Mucosa of gallbladder (tissue), 1 donor: ENCODE measurements at regions not wholly inside any gene's neighbourhood (a gene's known extent, or its start where the extent isn't known, plus 50 kb on each side); places are given as distances from the start of the nearest gene placed in this dataset.

Experiments
- DNase-seq: peaks from one replicate; pipeline ENCODE4 v3.0.0-alpha.2; 2020; ENCODE audit warnings: low spot score
- donor health status: DM: no; HTN: no; CAD: no.

DNA sequence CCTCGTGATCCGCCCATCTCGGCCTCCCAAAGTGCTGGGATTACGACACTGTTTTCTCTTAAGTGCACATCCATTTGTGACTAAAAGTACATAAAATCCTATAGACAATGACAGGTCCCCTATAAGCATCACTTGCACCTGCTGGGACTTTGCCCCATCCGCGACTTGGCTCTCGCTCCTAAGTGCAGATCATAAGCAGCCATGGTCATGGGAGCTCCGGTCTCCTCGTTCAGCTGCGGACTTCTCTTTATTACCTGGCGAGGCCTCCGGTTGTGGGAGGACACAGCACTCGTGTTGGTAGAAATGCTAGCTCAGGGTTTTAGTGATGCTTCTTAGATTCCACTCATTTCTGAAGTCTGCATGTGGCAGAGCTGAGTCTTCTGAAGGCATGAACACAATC, 92.7 kb upstream of the ST6GAL2 start:
- DNase-seq, result no peak

DNA sequence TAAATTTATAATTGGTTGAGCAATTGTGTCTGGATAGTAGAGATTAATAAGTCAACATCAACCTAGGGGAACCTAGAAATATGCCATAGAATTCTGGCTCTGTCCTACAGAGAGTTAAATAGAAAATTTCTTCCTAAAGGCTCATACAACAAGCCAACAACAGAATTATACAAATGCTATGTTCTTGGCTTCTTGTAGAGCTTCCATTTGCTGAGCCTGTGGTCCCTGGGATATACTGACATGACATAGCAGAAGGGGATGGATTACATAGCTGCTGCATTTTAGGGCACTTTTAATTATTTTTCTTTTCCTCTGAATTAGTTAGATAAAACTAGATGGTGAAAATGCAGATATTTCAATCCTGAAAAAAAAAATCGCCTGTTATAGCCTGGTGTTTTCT, 95.5 kb upstream of the ST6GAL2 start:
- no peak for DNase-seq

DNA sequence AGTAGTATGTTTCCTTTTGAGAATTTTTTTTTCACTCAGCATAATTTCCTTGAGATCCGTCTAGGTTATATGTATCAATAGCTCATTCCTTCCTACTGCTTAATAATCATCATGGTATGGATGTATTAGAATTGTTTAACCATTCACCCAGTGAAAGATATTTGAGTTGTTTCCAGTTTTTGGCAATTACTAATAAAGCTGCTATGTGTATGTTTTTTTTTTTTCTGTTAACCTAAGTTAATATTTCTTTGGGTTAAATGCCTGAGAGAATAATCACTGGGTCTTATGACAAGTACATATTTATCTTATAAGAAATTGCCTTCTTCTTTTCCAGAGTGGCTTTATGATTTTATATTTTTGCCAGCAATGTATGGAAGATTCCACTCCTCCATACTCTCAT, 96.4 kb upstream of the ST6GAL2 start:
- no peak for DNase-seq

DNA sequence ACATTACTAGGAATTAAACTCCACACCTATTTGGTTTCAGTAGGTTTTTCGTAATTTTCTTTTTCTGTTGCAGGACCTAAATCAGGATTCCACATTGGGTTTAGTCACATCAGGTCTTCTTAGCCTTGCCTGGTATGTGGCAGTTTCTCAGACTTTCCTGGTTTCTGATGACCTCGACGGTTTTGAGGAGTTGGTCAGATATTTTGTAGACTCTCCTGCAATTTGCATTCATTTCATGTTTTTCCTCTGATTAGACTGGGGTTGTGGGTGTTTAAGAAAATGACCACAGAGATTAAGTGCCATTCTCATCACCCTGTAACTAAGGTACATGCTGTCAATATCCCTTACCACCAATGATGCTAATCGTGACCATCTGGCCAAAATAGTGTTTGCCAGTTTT, 97.3 kb upstream of the ST6GAL2 start:
- no peak for DNase-seq

DNA sequence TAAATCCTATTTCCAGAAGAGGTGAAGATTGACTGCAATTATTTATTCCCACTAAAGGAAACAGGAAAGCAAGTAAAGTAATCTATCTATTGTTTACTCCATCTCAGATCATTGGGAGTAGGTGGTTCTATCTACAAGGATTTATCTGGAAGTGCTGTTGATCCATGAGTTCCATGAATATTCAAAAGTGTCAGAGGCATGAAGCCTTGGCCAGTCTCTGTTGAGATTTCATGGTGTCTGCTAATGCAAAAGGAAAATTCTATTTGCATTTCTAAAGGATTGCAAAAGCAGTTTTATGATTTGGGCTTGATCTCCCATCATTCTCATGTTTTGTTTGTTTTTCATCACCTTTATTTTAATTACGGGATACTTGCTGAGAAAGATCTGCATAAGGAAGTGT, 102.4 kb upstream of the ST6GAL2 start:
- no peak for DNase-seq

DNA sequence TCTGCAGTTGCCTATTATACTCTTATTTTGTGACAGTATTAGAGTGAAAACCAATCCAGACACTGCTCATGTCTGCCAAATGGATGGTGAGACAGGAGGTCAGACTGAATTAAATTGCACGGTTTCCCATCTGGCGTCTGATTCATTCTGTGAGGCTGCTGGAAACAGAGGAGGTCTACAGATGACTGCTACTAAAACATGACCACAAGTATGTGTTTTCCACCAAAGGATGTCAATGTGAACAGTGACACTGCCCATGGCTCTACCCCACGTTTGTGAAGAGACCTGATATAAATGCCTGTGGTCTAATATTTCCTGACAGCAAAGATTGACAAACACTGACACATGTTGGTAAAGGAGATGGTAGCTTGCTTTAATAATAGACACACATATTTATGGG, 104.3 kb upstream of the ST6GAL2 start:
- DNase-seq, result no peak

DNA sequence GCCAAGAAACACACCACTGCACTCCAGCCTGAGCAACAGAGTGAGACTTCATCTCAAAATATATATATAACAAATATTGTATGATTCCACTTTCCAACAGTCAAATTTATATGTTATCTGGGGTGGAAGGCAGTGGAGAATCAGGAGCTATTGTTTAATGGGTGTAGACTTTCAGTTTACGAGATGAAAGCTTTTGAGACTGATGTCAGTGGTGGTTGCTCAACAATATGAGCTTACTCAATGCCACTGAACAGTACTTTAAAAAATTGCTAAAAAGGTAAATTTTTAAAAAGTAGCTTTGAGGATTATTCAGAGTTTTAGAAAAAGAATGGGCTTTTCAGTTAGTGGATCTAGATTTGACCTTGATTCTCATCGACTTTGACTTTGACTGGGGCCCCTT, 105.9 kb upstream of the ST6GAL2 start:
- DNase-seq, result no peak

DNA sequence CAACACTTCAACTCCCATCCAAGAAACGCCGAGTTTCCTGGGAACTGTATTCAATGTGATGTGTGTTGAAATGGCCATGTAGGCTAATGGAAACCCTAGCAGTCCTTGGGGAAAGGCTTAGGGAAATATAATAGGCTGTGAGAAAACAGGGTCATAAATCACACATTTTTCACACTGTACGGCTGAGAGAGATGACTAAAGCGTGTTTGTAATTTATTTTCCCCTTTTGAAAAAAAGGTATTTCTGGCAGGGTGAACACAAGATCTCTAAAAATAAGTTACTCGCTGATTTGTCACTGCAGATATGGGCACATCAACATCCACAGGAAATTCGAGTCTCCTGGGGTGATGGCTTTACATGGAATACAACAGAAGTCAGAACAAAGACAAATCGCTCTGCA, 109.6 kb upstream of the ST6GAL2 start:
- DNase-seq, result no peak

DNA sequence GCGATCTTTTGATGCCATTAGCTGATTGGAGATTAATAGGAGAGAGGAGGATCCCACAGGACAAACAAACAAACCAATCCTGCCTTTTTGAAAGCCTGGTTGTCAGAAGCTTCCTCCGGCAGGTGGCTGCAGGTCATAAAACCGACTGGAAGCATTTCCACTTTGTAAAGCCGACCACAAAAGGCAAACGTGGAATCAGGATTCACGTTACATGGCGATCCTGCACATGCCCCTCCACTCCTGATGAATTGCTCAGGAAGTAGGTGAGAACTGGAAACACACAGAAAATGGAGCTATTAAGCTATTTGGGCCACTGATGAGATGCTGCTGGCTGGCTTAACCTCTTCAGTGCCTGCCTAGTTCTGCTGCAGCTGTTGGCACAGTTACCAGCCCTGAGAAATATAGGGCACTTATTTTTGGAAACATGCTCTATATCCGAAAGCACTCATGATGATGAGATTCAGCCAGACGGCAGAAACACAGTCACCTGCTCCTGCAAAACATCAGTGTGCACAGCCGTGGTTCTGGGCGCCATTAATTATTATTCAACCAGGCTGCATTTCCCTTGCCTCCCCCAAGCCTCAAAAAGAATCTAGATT, 110.3 kb upstream of the ST6GAL2 start:
- no peak for DNase-seq

DNA sequence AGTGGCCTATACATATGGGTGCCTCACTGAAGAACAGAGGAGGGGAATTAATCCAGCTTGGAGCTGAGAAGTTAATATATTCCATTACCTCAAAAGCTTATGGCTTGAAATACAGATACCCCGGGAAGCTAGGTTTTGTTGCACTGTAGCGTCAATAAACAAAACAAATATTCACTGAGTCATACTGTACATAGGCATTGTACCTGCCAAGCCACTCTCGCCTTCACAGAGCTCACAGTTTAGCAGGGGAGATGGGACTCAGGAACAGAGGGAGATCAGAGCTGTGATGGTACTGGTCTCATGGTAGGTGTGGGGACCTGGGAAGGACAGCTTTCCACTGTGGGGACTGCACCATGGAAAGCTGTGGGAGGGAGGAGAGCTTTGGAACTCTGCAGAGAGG, 111.2 kb upstream of the ST6GAL2 start:
- no peak for DNase-seq

DNA sequence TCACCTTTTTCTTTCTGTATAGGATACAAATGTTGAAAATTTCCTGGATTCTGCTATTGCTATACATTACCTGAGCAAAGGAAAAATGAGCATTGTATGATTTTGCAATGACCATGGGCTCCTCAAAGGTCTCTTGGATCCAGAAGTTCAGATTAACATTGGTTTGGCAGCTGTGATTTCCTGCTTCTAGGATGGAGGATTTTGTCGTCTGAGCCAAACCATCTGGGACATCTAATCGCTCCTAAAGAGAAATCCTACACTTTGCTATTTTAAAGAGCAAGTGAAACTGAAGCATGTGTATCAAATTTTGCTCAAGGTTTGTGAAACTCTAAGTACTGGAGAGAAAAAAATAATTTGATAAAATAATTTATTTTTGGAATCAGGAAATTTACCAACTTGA, 115.1 kb upstream of the ST6GAL2 start:
- DNase-seq, result no peak

DNA sequence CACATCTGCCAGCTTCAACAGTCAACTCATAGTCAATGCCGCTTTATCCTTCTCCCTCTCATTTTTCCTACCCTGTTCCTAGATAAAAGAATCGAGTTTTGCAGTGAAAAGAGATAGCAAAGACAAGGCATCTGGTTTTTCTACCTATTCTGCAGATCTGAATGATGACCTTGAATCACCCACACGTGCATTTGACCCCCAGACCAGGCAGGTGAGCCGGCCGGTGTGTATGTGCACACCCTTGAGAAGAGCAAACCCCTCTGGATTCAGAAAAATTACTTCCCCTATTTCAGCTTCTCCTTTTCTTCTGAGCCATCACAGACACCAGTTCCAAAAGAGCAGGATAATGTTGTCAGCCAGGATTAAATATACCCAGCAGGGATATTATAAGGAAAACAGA, 115.6 kb upstream of the ST6GAL2 start:
- DNase-seq, result no peak

DNA sequence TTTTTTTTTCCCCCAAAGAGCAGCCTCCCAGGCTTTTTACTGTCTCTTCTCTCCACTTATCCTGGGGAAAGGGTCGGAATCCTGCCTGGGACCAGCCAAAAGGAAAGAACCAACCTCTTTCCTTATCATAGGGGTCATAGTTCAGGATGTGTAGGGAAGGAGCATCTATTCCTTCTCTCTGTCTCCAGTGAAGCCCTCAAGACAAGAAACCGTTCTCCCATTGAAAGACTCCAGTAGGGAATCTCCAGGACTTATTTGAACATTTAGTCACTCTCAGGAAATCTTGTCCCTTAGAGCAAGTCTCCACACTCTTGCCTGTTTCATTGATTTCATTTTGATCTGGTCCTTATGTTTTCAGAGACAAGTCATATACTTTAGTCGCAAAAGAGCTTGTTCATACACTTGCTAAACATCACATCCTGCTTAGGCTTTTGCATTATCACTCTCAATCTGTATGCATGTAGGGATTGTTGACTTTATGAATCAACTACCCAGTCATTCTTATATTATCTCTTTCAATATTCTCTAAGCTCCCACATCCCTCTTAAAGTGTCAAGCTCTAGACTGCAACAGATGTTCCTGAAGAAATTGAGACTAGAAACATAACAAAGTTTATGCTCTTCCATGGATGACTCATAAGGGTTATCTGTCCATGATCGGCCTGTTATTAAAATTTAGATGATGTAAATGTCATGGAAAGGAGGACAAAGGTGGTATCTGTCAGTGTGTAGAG, 116.2 kb upstream of the ST6GAL2 start:
- DNase-seq, result no peak

DNA sequence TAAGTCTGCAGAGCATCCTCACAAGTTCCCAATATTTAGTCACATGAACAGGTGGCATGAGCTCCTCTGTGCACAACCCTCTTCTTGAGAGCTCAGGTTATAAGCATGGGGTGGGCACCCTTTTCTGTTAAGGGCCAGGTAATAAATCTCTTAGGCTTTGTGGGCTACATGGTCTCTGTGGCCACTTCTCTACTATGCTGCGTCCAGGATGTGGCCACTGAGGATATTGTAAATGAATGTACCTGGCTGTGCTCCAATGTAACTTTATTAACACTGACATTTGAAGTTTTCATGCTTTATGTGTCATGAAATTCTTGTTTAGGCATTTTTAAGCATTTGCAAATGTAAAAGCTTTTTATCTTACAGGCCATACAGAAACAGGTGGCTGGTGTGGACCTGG, 116.8 kb upstream of the ST6GAL2 start:
- no peak for DNase-seq

DNA sequence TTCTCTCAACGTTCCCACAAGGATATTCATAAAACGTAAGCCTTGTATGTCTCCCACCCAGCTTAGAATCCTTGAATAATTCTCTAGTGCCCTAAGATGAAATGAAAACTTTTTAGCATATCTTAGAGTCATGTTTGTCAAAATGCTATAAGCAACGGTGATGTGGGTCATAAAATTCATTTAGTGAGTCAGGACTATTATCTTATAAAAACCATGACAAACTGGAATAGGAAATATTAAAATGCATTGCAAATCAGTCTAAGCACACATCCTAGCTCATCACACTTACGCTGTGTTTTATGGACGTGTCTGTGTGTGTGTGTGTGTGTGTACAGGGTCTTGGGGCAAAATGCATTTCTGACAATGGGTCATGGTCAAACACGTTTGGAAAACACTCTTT, 119.9 kb upstream of the ST6GAL2 start:
- no peak for DNase-seq

DNA sequence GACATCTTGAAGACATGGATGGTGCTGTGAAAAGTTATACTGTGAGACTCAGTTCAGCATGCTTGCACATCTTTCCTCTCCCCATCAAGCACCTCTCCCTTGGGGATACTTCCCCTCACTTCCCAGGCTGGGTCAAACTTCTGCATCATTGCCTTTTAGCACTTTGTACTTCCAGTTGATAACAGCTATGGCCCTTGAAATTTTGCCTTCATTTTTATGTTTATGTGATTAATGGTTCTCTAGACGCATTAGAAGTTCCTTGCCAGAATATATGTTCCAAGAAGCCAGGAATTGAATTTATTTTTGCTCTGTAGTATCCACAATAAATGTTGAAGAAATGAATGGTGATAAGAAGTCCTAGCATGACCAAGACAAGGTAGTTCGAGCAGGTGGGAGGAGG, 120.9 kb upstream of the ST6GAL2 start:
- DNase-seq, result no peak

DNA sequence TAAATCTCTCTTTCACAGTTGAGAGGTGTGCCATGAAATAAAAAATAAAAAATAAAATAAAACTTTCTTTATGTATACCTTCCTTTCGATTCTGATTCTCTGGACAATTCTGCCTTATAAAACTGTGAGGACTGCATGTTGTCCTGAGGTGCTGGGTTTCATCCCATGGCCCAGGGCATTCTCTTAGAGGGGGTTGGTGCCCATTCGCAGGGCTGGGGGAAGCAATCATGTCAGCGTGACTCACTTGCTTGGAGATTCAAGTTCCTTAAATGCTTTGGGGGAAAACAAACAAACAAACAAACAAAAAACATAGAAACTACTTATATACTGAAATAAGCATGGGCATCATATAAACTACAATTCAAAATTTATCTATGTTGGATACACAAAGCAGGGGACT, 122.0 kb upstream of the ST6GAL2 start:
- DNase-seq, result no peak

DNA sequence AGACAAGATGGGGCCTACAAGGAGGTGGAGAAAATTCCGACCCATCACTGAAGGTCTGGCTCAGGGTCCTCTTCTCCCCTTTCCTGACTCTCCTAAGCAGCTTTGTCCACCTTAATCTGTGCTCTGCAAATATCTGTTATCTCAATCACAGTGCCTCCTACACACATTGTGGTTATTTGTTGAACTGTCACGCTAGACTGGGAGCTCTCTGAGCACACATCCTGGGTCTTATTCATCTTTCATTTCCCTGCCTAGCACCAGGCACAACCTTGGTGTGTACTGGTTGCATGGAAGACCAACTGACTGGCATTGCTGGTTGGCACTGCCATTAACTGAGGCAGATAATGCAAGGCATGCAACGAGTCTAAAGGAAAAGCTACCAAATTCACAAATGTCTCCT, 122.9 kb upstream of the ST6GAL2 start:
- no peak for DNase-seq

DNA sequence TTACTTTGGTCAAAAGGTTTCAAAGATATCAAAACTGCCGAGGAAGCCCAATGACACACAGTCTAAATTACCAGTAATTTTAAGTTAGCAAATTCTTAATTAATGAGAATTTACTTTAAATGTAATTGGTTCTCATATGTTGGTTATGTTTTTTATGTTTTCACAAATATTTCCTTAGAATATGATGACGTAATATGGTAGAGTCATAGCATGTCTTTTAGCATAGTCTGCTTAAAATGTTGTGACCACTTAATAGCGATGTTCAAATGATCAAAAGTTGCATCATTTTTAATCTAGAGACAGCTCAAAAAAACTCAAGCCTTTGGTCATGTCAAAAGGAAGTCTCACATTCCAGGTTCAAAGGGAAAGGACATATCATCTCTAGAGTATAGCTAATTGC, 123.3 kb upstream of the ST6GAL2 start:
- DNase-seq, result no peak

DNA sequence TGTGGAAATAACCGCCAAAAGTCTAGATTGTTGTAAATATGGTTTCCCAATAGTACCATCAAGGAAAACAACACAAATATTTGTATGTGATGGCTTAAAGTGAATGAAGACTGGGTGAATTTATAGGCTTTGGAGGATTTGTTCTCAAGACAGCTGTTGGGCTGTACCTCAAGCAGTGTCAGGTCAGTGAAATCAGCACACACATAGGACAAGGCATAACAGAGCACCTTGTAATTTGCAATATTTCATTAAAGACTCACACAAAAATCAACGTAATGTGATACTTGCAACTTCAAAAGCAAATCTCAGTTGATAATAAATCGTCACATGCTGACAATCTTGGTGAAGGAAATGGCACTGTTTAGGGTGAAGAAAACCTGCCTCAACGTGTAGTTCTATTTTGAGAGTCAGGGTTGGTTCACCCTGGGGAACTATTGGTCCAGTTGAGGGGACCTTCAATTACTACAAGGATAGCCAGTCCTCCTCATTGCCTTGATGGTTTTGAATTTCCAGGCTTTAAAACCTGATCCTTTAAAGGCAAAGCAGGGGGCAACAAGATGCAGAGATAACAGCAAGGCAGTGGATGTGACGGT, 126.8 kb upstream of the ST6GAL2 start:
- no peak for DNase-seq

DNA sequence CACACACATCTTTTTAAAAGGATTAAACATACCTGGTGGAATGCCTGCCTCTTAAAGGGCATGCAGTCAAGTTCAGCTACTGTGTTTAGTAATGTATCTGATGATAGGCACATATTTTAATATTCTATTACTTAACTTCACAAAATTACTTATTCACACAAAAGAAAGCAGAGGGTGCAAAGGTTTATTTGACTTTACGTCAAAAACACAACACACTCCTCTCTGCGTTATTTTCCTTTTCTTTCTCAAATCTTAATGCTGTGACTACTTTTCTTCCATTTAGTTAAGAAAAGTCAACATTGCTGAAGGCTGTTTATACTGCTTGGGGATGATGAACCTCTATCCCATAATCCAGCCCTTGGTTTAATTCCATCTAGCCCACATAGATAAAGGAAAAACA, 127.9 kb upstream of the ST6GAL2 start:
- no peak for DNase-seq

DNA sequence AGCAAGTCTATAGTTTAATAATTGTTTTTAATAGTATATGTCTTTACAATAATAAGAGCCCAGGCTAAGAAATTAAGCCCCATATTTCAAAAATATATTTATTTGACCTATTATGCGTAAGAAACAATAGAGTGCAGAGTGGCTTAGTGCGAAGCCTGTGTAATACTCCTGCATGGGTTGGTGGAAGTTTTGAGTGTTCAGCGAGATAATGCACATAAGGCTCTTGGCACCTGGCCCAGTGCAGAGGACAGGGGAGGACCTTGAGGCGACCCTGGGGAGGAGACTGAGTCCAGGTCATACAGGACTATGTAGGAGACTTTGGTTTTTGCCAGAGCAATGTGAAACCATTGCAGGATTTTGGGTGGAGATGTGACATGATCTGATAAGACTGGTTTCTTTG, 132.4 kb upstream of the ST6GAL2 start:
- DNase-seq, result no peak

DNA sequence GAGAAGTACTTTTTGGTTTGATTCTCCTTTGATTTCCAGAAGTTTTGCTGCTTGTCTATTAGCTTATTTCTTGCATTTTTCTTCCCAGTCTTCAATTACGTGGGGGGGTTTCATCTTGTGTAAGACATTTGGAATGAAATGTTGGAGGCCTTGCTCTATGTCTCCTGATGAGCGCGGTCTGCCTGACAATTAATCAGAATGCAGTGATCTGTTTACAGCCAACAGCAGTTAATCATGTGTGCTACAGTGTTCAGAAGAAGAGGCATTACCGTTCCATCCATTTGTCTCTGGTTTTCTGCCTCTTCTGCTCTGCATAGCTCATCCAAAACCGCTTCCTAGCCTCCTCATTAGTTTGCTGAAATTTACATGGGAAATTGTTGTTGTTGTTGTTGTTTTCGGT, 134.4 kb upstream of the ST6GAL2 start:
- DNase-seq, result no peak

DNA sequence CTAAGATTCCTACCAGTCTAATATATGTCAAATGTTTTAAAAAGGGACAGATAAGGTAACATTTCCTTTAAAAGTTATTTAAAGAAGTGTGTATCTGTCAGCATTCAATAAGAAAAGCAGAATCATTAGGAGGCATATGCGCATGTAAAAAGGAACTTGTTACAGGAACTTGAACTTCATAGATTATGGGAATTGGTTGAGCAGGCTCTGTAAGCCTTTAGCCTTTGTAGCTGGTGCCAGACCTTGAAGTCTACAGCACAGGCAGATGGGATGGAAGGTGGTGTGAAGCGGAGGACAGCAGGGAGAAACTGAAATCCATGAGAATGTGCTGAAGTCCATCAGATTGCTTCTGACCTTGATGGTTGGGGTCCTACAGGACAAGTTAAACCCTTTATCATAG, 138.3 kb upstream of the ST6GAL2 start:
- DNase-seq, result no peak
